H9 (cell line): ENCODE measurements at regions not wholly inside any gene's neighbourhood (a gene's known extent, or its start where the extent isn't known, plus 50 kb on each side); places are given as distances from the start of the nearest gene placed in this dataset.
"Not testable (repeated sequence)": the region's sequence is repeated elsewhere in the genome, so short reads cannot be mapped to it uniquely, and the experiment has no call there.

Experiments used
- DNase-seq: peaks from one replicate; pipeline ENCODE4 v3.0.0-alpha.2; 2017
- H2AFZ ChIP-seq: one replicate; pipeline ENCODE4 v1.6.1; 2013; ENCODE audit warnings: mild to moderate bottlenecking, low read length, control low read depth, moderate library complexity
- H2AK5ac ChIP-seq: 2 replicates; pipeline ENCODE4 v1.6.1; 2013; ENCODE audit warnings: low read length, control low read depth, mixed read lengths; ENCODE audit not compliant: insufficient read length
- H2BK120ac ChIP-seq: one replicate; pipeline ENCODE4 v1.6.1; 2013; ENCODE audit warnings: low read depth, mild to moderate bottlenecking, low read length, control low read depth, inconsistent platforms; ENCODE audit not compliant: poor library complexity, severe bottlenecking
- H2BK12ac ChIP-seq: 2 replicates; pipeline ENCODE4 v1.6.1; 2013; ENCODE audit warnings: low read length, control low read depth, mixed read lengths, low read depth; ENCODE audit not compliant: insufficient read length
- H2BK15ac ChIP-seq: 2 replicates; pipeline ENCODE4 v1.6.1; 2013; ENCODE audit warnings: low read depth, low read length, control low read depth
- H2BK20ac ChIP-seq: one replicate; pipeline ENCODE4 v1.6.1; 2013; ENCODE audit warnings: low read depth, mild to moderate bottlenecking, low read length, control low read depth, inconsistent platforms; ENCODE audit not compliant: poor library complexity, severe bottlenecking
- H2BK5ac ChIP-seq: 2 replicates; pipeline ENCODE4 v1.6.1; 2013; ENCODE audit warnings: low read length, control low read depth, mixed read lengths; ENCODE audit not compliant: insufficient read length
- H3K14ac ChIP-seq: 2 replicates; pipeline ENCODE4 v1.6.1; 2013; ENCODE audit warnings: low read length, control low read depth; ENCODE audit not compliant: insufficient read depth
- H3K18ac ChIP-seq: 2 replicates; pipeline ENCODE4 v1.6.1; 2013; ENCODE audit warnings: low read depth, mild to moderate bottlenecking, mixed read lengths, low read length, control low read depth; ENCODE audit not compliant: insufficient read length
- H3K23ac ChIP-seq: 2 replicates; pipeline ENCODE4 v1.6.1; 2013; ENCODE audit warnings: low read length, control low read depth, mixed read lengths, low read depth; ENCODE audit not compliant: insufficient read length
- H3K23me2 ChIP-seq: 2 replicates; pipeline ENCODE4 v1.6.1; 2013; ENCODE audit warnings: low read depth, mild to moderate bottlenecking, mixed read lengths, low read length, control low read depth; ENCODE audit not compliant: insufficient read length, poor library complexity, severe bottlenecking
- H3K27ac ChIP-seq: 2 replicates; pipeline ENCODE4 v1.5.1; 2013; ENCODE audit warnings: low read length, control low read depth, mixed read lengths, low read depth; ENCODE audit not compliant: insufficient read length
- H3K27me3 ChIP-seq: 2 replicates; pipeline ENCODE4 v1.6.1; 2013; ENCODE audit warnings: low read length, control low read depth, inconsistent platforms; ENCODE audit not compliant: insufficient read depth
- H3K4ac ChIP-seq: 2 replicates; pipeline ENCODE4 v1.6.1; 2013; ENCODE audit warnings: low read depth, mild to moderate bottlenecking, control low read depth, inconsistent platforms, low read length, moderate library complexity
- H3K4me1 ChIP-seq: 2 replicates; pipeline ENCODE4 v1.6.1; 2013; ENCODE audit warnings: low read length, control low read depth, inconsistent platforms; ENCODE audit not compliant: insufficient read depth
- H3K4me2 ChIP-seq: 2 replicates; pipeline ENCODE4 v1.6.1; 2013; ENCODE audit warnings: low read length, control low read depth, mixed read lengths; ENCODE audit not compliant: insufficient read length, insufficient read depth
- H3K56ac ChIP-seq: 2 replicates; pipeline ENCODE4 v1.6.1; 2013; ENCODE audit warnings: low read depth, mild to moderate bottlenecking, mixed read lengths, low read length, control low read depth; ENCODE audit not compliant: insufficient read length
- H3K79me1 ChIP-seq: 2 replicates; pipeline ENCODE4 v1.6.1; 2013; ENCODE audit warnings: low read depth, mild to moderate bottlenecking, moderate library complexity, low read length, control low read depth, inconsistent platforms; ENCODE audit not compliant: insufficient read depth, poor library complexity, severe bottlenecking
- H3K79me2 ChIP-seq: 2 replicates; pipeline ENCODE4 v1.6.1; 2013; ENCODE audit warnings: low read length, control low read depth, inconsistent platforms; ENCODE audit not compliant: insufficient read depth
- H3K9ac ChIP-seq: 2 replicates; pipeline ENCODE4 v1.6.1; 2013; ENCODE audit warnings: low read length, control low read depth, mixed read lengths; ENCODE audit not compliant: insufficient read length; ENCODE audit errors: extremely low read depth
- H3K9me3 ChIP-seq: one replicate; pipeline ENCODE4 v1.6.1; 2013; ENCODE audit warnings: low read depth, low read length, inconsistent platforms; ENCODE audit not compliant: control insufficient read depth
- H3T11ph ChIP-seq: one replicate; pipeline ENCODE4 v1.6.1; 2013; ENCODE audit warnings: mild to moderate bottlenecking, low read length, control low read depth, inconsistent platforms
- H4K20me1 ChIP-seq: one replicate; pipeline ENCODE4 v1.6.1; 2013; ENCODE audit not compliant: control insufficient read depth, insufficient read length, insufficient read depth
- H4K5ac ChIP-seq: 2 replicates; pipeline ENCODE4 v1.6.1; 2013; ENCODE audit warnings: low read depth, mild to moderate bottlenecking, mixed read lengths, low read length, control low read depth; ENCODE audit not compliant: insufficient read length
- H4K8ac ChIP-seq: replicated peaks from 2 replicates; pipeline ENCODE4 v1.6.1; 2013; ENCODE audit warnings: low read length, control low read depth, mixed read lengths, low read depth; ENCODE audit not compliant: insufficient read length
- H4K91ac ChIP-seq: 2 replicates; pipeline ENCODE4 v1.6.1; 2013; ENCODE audit warnings: low read depth, mild to moderate bottlenecking, moderate library complexity, mixed read lengths, low read length, control low read depth; ENCODE audit not compliant: insufficient read length
- H3K27ac Mint-ChIP-seq, 3 experiments: 2 replicates in 2 of 3; 3 replicates in 1 of 3; pipeline ENCODE4 v1.8.0; 2020 to 2021; ENCODE audit warnings: mixed read lengths in 3 of 3, mild to moderate bottlenecking in 1 of 3, moderate library complexity in 1 of 3
- H3K27me3 Mint-ChIP-seq: 2 replicates; pipeline ENCODE4 v1.8.0; 2021; ENCODE audit warnings: low read depth, mild to moderate bottlenecking, moderate library complexity, mixed read lengths
- H3K36me3 Mint-ChIP-seq, 3 experiments: 2 replicates in 2 of 3; 3 replicates in 1 of 3; pipeline ENCODE4 v1.8.0; 2020 to 2021; ENCODE audit warnings: low read depth in 3 of 3, mixed read lengths in 3 of 3; ENCODE audit not compliant: insufficient read depth in 1 of 3
- H3K4me1 Mint-ChIP-seq, 2 experiments: 2 replicates each; pipeline ENCODE4 v1.8.0; 2020; ENCODE audit warnings: mixed read lengths in 2 of 2
- H3K4me3 Mint-ChIP-seq, 2 experiments: 2 replicates in 1 of 2; 3 replicates in 1 of 2; pipeline ENCODE4 v1.8.0; 2020 to 2021; ENCODE audit warnings: mild to moderate bottlenecking in 2 of 2, mixed read lengths in 2 of 2, moderate library complexity in 1 of 2
- H3K9me3 Mint-ChIP-seq, 2 experiments: 2 replicates in 1 of 2; 3 replicates in 1 of 2; pipeline ENCODE4 v1.8.0; 2020; ENCODE audit warnings: mild to moderate bottlenecking in 2 of 2, mixed read lengths in 2 of 2, moderate library complexity in 1 of 2
- WGBS: extraction: QIAGEN DNeasy Blood & Tissue Kit; methylation state at CpG from one replicate; pipeline ENCODE4 v1.1.7; 2013; ENCODE audit warnings: missing lambda C conversion rate, low lambda C conversion rate, mixed read lengths; ENCODE audit not compliant: insufficient read length; ENCODE audit errors: extremely low coverage; 5-methylcytosine and 5-hydroxymethylcytosine counted together

- H3K23ac ChIP-seq, DNase-seq, H3K56ac ChIP-seq, H3K79me1 ChIP-seq, H3K27ac ChIP-seq, H3K14ac ChIP-seq, H4K8ac ChIP-seq, H4K91ac ChIP-seq, H3K4ac ChIP-seq, H2AFZ ChIP-seq, H3K4me1 ChIP-seq, H2BK120ac ChIP-seq, H2BK20ac ChIP-seq, H3K27me3 Mint-ChIP-seq, H4K5ac ChIP-seq, H3K9me3 ChIP-seq, H3T11ph ChIP-seq, H3K27me3 ChIP-seq, H2BK12ac ChIP-seq, H3K4me3 Mint-ChIP-seq, H2AK5ac ChIP-seq, H3K18ac ChIP-seq, H3K27ac Mint-ChIP-seq, H3K23me2 ChIP-seq, H4K20me1 ChIP-seq, H2BK5ac ChIP-seq, H3K79me2 ChIP-seq, H3K4me2 ChIP-seq, H2BK15ac ChIP-seq, H3K9ac ChIP-seq, H3K36me3 Mint-ChIP-seq, H3K4me1 Mint-ChIP-seq: not testable (repeated sequence)
- WGBS = no CpG with 5 or more reads among the region's 1 CpG
- H3K9me3 Mint-ChIP-seq = peaks cover 31 to 41% of the 10 kb centered on the region in 2 experiments
Observed at GRCh38 chr2:90029080-90029428, 1337.6 kb downstream of the RPIA start.

- H3K79me1 ChIP-seq, H2BK120ac ChIP-seq, H2AFZ ChIP-seq, H3K4me2 ChIP-seq, H3K27ac Mint-ChIP-seq, H4K20me1 ChIP-seq, H3K14ac ChIP-seq, H3K23me2 ChIP-seq, H3K27me3 ChIP-seq, H3K23ac ChIP-seq, H3K27ac ChIP-seq, H3K36me3 Mint-ChIP-seq, H3T11ph ChIP-seq, H3K4me1 ChIP-seq, H3K4ac ChIP-seq, H3K4me3 Mint-ChIP-seq, H3K56ac ChIP-seq, H3K9ac ChIP-seq, DNase-seq, H3K27me3 Mint-ChIP-seq, H3K4me1 Mint-ChIP-seq, H2AK5ac ChIP-seq, H2BK12ac ChIP-seq, H2BK20ac ChIP-seq, H3K18ac ChIP-seq, H2BK5ac ChIP-seq, H3K79me2 ChIP-seq, H4K8ac ChIP-seq, H3K9me3 ChIP-seq, H2BK15ac ChIP-seq, H4K5ac ChIP-seq, H4K91ac ChIP-seq: not testable (repeated sequence)
- H3K9me3 Mint-ChIP-seq = peaks cover 34 to 43% of the 10 kb centered on the region in 2 experiments
- no CpG with 5 or more reads among the region's 2 CpGs for WGBS
Observed at GRCh38 chr2:90032269-90032668, 1340.8 kb downstream of the RPIA start.
